ENCODE measurements at regions not wholly inside any gene's neighbourhood (a gene's known extent, or its start where the extent isn't known, plus 50 kb on each side); places are given as distances from the start of the nearest gene placed in this dataset.

- TF ChIP-seq CTCF (IDR thresholded peaks at IDR 0.05) (no peak), ZFX (IDR thresholded peaks at IDR 0.05; ENCODE audit: borderline replicate concordance) (no peak)
Observed at GRCh38 chr2:72006188-72006736, 141.4 kb downstream of the CYP26B1 start.
